Spleen (tissue), 7 donors: ENCODE measurements at regions not wholly inside any gene's neighbourhood (a gene's known extent, or its start where the extent isn't known, plus 50 kb on each side); places are given as distances from the start of the nearest gene placed in this dataset.

ENCODE experiments used
- CTCF ChIP-seq, 11 experiments: fragments of 200-600 bp in 7 of 11; fragments of 450-650 bp in 4 of 11; sonication (generic) in 4 of 11; IDR thresholded peaks in 8 of 11; conservative IDR thresholded peaks in 3 of 11; 1 replicate in 7 of 11; 2 replicates in 4 of 11; pipeline versions ENCODE4 v1.4.0 to v1.8.0; 2016 to 2021; ENCODE audit warnings: antibody characterized with exemption in 11 of 11, inconsistent platforms in 4 of 11, mild to moderate bottlenecking in 1 of 11
- POLR2AphosphoS5 ChIP-seq, 3 donors: sonication (generic); formaldehyde crosslinking; IDR thresholded peaks; one replicate each; pipeline ENCODE4 v1.5.1; 2017; ENCODE audit warnings: antibody characterized with exemption in 3 of 3
- donor health status: DM: no; HTN: no; CAD: no; lungs with moderate emphysema.
- donor health status: DM: no; HTN: no; CAD: no.
- donor health status: DM: no; HTN: no; CAD: no.

DNA sequence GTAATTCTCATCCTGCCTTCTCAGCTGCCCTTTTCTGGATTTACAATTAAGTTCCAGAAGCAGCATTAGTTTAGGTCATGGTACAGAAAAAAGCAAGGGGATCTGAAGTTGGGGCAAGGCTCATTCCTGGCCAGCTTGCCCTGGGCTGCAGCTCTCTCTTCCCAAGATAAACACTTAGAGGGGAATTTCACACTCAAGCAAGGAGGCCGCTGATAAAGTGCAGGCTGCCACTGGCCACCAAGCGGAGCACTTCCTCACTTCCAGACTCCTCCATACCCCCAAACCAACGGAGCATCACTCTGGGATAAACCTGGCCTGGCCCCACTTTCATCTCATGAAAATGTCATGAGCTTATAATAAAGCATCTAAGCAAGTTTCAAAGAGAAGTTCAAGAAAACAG lies 445.5 kb upstream of the MKI67 start:
- TF ChIP-seq CTCF (IDR thresholded peaks at IDR 0.05 in 8 of 11, conservative IDR thresholded peaks at IDR 0.05 in 3 of 11) = no peak
- no peak for TF ChIP-seq POLR2AphosphoS5 (IDR thresholded peaks at IDR 0.05)
